ENCODE measurements at regions not wholly inside any gene's neighbourhood (a gene's known extent, or its start where the extent isn't known, plus 50 kb on each side); places are given as distances from the start of the nearest gene placed in this dataset.

DNA sequence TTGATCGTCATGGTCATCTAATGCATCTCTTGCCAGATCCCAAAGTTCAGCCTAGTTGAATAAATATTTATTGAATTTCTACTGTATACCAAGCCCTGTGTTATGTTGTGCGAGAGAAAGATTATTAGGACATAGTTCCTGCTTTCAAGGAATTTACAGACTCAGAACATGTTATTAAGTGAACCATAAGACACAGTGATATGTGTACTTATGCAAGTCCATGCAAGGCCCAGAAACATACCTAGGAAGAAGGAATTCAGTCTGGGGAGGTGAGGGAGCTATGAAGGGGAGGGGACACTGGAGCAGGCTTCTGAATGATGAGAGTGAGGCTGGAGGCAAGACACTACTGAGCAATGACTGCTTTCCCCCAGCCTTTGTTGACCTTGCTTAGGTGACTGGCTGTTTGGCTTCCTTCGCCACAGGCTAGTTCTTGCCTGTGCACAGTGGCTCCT, 81.4 kb downstream of the ACAA2 start:
- Histone ChIP-seq H3K4me3 (ENCODE audit: low read length) (no peak overlapping the region), H3K9ac (ENCODE audit: low read length) (no peak overlapping the region), H3K9me2 (replicated peaks; ENCODE audit: insufficient read depth, low read length) (no peaks in the 10 kb centered on the region), H3K27ac (ENCODE audit: low read length) (no peak overlapping the region), H3K79me2 (ENCODE audit: low read length) (no peaks in the 10 kb centered on the region), H3K36me3 (ENCODE audit: insufficient read depth, low read length) (no peaks in the 10 kb centered on the region), H2AFZ (ENCODE audit: low read length) (no peak overlapping the region), H3K4me1 (ENCODE audit: low read length) (no peaks in the 10 kb centered on the region), H3K4me2 (ENCODE audit: low read depth, low read length, poor library complexity, severe bottlenecking) (no peak overlapping the region), H3K9me3 (ENCODE audit: low read length) (no peaks in the 10 kb centered on the region), H4K20me1 (ENCODE audit: insufficient read depth, low read depth, low read length) (no peaks in the 10 kb centered on the region), H3K27me3 (ENCODE audit: low read length) (no peaks in the 10 kb centered on the region)
- DNase-seq: no peak

DNA sequence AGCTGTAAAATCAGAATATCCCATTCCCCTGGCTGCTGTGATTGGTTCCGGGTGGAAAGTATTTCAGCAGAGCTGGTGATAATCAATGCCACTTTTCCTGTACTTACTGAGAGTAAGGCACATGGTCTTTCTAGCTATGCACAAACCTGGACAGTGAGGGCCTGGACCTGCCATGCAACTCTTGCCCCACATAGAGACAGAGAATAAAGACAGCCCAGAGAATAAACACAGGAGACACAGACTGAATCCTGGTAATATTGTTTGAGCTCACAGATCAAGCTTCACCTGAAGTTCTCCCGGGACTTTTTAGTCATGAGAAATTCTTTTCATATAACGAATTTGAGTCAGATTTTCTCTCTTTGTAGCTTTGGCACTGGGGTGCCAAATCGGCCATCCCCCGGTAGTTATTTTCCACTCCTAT, 81.9 kb downstream of the ACAA2 start:
- H3K27ac ChIP-seq (ENCODE audit: low read length): no peak overlapping the region
- no peaks in the 10 kb centered on the region for H3K9me2 ChIP-seq (replicated peaks; ENCODE audit: insufficient read depth, low read length)
- no peaks in the 10 kb centered on the region for H3K9me3 ChIP-seq (ENCODE audit: low read length)
- DNase-seq: no peak
- H3K79me2 ChIP-seq (ENCODE audit: low read length): no peaks in the 10 kb centered on the region
- H3K4me3 ChIP-seq (ENCODE audit: low read length): no peak overlapping the region
- H3K36me3 ChIP-seq (ENCODE audit: insufficient read depth, low read length): no peaks in the 10 kb centered on the region
- H2AFZ ChIP-seq (ENCODE audit: low read length): no peak overlapping the region
- no peaks in the 10 kb centered on the region for H3K4me1 ChIP-seq (ENCODE audit: low read length)
- no peak overlapping the region for H3K4me2 ChIP-seq (ENCODE audit: low read depth, low read length, poor library complexity, severe bottlenecking)
- no peaks in the 10 kb centered on the region for H3K27me3 ChIP-seq (ENCODE audit: low read length)
- H3K9ac ChIP-seq (ENCODE audit: low read length): no peak overlapping the region
- H4K20me1 ChIP-seq (ENCODE audit: insufficient read depth, low read depth, low read length): no peaks in the 10 kb centered on the region

DNA sequence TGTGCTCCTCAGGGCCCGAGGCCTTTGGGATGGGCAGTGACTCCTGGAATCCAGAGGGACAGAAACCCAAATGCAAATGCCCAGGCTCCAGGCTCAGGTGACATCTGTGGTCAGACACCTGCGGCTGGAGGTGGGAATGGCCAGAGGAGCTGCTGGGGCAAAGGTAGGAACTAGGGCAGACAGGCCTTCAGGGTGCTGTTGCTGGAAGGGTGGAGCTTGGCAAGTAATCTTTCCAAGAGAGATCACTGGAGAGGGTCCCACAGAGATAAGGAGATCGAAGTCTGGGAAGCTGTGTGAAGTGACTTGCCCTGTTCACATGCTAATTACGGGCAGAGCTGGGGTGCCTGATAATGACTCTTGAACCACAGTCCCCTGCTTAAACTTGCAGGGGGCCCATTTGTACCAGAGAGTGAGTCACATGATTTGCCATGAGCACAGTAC, 82.4 kb downstream of the ACAA2 start:
- Histone ChIP-seq H3K4me2 (ENCODE audit: low read depth, low read length, poor library complexity, severe bottlenecking) (no peak overlapping the region), H3K79me2 (ENCODE audit: low read length) (no peaks in the 10 kb centered on the region), H3K27me3 (ENCODE audit: low read length) (no peaks in the 10 kb centered on the region), H2AFZ (ENCODE audit: low read length) (no peak overlapping the region), H3K36me3 (ENCODE audit: insufficient read depth, low read length) (no peaks in the 10 kb centered on the region), H4K20me1 (ENCODE audit: insufficient read depth, low read depth, low read length) (no peaks in the 10 kb centered on the region), H3K9me3 (ENCODE audit: low read length) (no peaks in the 10 kb centered on the region), H3K9ac (ENCODE audit: low read length) (no peak overlapping the region), H3K4me1 (ENCODE audit: low read length) (no peaks in the 10 kb centered on the region), H3K9me2 (replicated peaks; ENCODE audit: insufficient read depth, low read length) (no peaks in the 10 kb centered on the region), H3K27ac (ENCODE audit: low read length) (no peak overlapping the region), H3K4me3 (ENCODE audit: low read length) (no peak overlapping the region)
- DNase-seq: no peak

DNA sequence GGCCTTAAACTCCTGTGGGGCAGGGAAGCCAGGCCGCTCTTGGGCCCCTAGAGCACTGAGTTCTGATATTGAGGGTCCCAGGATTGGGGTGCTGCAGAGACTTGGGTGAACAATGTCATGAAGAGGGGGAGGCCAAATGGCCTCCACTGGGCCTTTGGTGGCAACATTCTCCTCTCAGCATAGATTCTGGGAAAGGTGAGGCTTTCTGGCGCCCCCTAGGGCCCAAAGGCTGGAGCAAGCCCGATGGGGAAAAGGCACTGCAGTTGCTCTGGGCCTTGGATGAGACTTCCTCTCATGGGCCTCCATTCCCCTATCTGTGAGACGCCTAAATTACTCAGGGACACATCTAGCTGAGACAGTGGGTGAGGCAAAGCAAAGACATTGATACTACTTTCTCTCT, 84.8 kb downstream of the ACAA2 start:
- no peaks in the 10 kb centered on the region for H3K9me3 ChIP-seq (ENCODE audit: low read length)
- H4K20me1 ChIP-seq (ENCODE audit: insufficient read depth, low read depth, low read length): no peaks in the 10 kb centered on the region
- no peaks in the 10 kb centered on the region for H3K79me2 ChIP-seq (ENCODE audit: low read length)
- peak; percentile 82 for DNase-seq
- H2AFZ ChIP-seq (ENCODE audit: low read length): no peak overlapping the region
- no peak overlapping the region for H3K4me2 ChIP-seq (ENCODE audit: low read depth, low read length, poor library complexity, severe bottlenecking)
- no peak overlapping the region for H3K27ac ChIP-seq (ENCODE audit: low read length)
- H3K4me1 ChIP-seq (ENCODE audit: low read length): no peaks in the 10 kb centered on the region
- H3K4me3 ChIP-seq (ENCODE audit: low read length): no peak overlapping the region
- no peaks in the 10 kb centered on the region for H3K9me2 ChIP-seq (replicated peaks; ENCODE audit: insufficient read depth, low read length)
- no peaks in the 10 kb centered on the region for H3K27me3 ChIP-seq (ENCODE audit: low read length)
- H3K9ac ChIP-seq (ENCODE audit: low read length): no peak overlapping the region
- no peaks in the 10 kb centered on the region for H3K36me3 ChIP-seq (ENCODE audit: insufficient read depth, low read length)

DNA sequence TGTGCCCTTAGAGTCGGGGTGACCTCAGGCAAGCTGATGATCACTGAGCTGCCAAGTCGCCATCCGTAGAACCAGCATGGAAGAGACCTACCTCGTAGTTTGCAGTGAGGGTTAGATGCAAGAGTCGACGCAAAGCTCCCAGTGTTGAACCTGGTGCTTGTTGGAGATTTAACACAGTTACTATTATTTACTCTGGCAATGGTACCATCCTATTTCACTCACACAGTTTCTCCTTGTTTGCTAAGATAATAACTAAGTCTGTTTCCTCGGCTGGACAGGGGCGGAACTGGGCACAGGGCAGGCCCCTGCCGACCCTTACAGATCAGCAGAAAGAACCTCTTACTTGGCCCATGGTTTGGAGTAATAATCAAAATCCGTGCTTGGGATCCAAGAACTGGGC, 85.5 kb downstream of the ACAA2 start:
- Histone ChIP-seq H2AFZ (ENCODE audit: low read length) (no peak overlapping the region), H3K4me1 (ENCODE audit: low read length) (no peaks in the 10 kb centered on the region), H4K20me1 (ENCODE audit: insufficient read depth, low read depth, low read length) (no peaks in the 10 kb centered on the region), H3K4me2 (ENCODE audit: low read depth, low read length, poor library complexity, severe bottlenecking) (no peak overlapping the region), H3K9me2 (replicated peaks; ENCODE audit: insufficient read depth, low read length) (no peaks in the 10 kb centered on the region), H3K36me3 (ENCODE audit: insufficient read depth, low read length) (no peaks in the 10 kb centered on the region), H3K27ac (ENCODE audit: low read length) (no peak overlapping the region), H3K9me3 (ENCODE audit: low read length) (no peaks in the 10 kb centered on the region), H3K27me3 (ENCODE audit: low read length) (no peaks in the 10 kb centered on the region), H3K4me3 (ENCODE audit: low read length) (no peak overlapping the region), H3K9ac (ENCODE audit: low read length) (no peak overlapping the region), H3K79me2 (ENCODE audit: low read length) (no peaks in the 10 kb centered on the region)
- DNase-seq: no peak

DNA sequence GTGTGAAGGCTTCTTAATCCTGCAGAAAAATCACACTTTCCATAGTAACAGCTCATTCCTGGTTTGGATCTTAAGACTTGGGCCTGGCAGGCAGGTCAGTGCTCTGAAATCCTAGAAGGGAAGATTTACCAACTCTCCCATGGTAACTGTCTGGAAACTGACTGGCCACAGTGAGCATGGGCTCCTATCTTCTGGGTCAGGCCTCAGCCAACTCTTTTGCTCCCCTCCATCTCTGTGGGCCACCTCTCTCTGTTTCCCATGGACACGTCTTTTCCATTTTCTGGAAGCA, 86.7 kb downstream of the ACAA2 start:
- Histone ChIP-seq H3K4me2 (ENCODE audit: low read depth, low read length, poor library complexity, severe bottlenecking) (no peak overlapping the region), H3K36me3 (ENCODE audit: insufficient read depth, low read length) (no peaks in the 10 kb centered on the region), H4K20me1 (ENCODE audit: insufficient read depth, low read depth, low read length) (no peaks in the 10 kb centered on the region), H3K4me3 (ENCODE audit: low read length) (no peak overlapping the region), H3K4me1 (ENCODE audit: low read length) (no peaks in the 10 kb centered on the region), H3K27me3 (ENCODE audit: low read length) (no peaks in the 10 kb centered on the region), H3K9ac (ENCODE audit: low read length) (no peak overlapping the region), H3K27ac (ENCODE audit: low read length) (no peak overlapping the region), H2AFZ (ENCODE audit: low read length) (no peak overlapping the region), H3K79me2 (ENCODE audit: low read length) (no peaks in the 10 kb centered on the region), H3K9me3 (ENCODE audit: low read length) (no peaks in the 10 kb centered on the region), H3K9me2 (replicated peaks; ENCODE audit: insufficient read depth, low read length) (no peaks in the 10 kb centered on the region)
- no peak for DNase-seq

DNA sequence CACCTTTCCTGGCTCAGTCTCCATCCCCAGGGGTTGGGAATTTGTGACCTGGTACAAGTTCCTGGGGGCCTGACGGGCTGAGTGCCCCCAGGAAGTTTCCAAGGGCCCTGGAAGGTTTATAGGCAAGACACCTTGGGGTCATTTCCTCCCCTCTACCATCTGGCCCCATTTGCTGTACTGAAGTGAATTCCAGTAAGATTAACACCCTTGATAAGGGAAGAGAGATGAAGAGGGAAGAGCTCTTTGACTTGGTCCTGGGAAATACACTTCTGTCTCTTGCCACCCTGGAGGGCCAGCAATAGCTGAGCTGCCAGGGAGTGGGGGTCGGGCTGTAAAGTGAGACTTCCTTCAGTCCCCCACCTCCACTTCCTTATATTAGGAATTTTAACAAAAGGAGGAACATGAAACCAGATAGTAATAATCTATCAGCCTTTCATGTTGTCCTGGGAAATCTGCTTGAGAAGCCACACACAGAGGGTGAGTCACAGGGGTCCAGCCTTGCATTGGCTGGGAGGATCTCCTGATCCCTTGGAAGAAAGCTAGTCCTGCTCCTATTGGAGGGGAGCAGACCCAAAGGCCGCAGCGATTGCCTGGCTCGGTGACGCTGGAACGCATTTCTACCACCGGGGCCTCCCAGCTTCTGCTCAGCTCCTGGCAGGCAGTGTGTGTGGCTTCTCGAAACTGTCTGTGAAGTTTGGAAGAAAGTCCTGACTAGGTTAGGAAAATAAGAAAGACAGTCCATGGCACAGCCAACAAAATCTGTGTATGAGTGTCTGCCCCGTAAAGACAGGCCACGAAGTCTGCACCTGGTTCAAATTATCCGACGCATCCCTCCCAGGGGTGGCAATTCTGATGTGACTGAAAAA, 87.3 kb downstream of the ACAA2 start:
- Histone ChIP-seq H3K27ac (ENCODE audit: low read length) (no peak overlapping the region), H3K4me1 (ENCODE audit: low read length) (no peaks in the 10 kb centered on the region), H4K20me1 (ENCODE audit: insufficient read depth, low read depth, low read length) (no peaks in the 10 kb centered on the region), H3K36me3 (ENCODE audit: insufficient read depth, low read length) (no peaks in the 10 kb centered on the region), H3K9me3 (ENCODE audit: low read length) (no peaks in the 10 kb centered on the region), H3K79me2 (ENCODE audit: low read length) (no peaks in the 10 kb centered on the region), H3K27me3 (ENCODE audit: low read length) (no peaks in the 10 kb centered on the region), H2AFZ (ENCODE audit: low read length) (no peak overlapping the region), H3K9me2 (replicated peaks; ENCODE audit: insufficient read depth, low read length) (no peaks in the 10 kb centered on the region), H3K4me2 (ENCODE audit: low read depth, low read length, poor library complexity, severe bottlenecking) (no peak overlapping the region), H3K4me3 (ENCODE audit: low read length) (no peak overlapping the region), H3K9ac (ENCODE audit: low read length) (no peak overlapping the region)
- no peak for DNase-seq

DNA sequence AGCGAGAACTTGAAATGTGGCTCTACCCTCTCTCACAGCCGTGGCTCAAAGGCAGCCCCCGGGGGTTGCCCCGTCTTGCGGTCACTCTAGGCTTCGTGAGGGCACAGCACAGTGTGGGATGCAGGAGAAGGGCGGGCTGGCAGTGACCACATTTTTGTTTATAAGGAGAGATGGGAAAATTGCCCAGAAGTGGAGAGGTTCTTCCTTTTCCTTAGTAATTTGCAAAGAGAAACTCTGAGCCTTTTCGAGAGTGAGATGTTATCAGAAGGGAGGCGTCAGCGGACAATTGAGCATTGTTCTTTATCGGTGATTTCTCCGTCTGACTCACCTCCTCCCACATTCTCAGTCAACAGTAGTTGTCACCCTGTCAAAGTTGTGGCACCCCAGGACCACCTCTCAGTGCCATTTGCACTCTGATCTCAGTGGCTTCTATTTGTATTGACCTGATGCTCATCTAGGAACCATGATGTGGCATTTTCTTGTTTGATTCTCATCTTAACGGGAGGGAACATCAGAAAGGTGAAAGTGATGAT, 89.6 kb downstream of the ACAA2 start:
- H3K4me3 ChIP-seq (ENCODE audit: low read length): no peak overlapping the region
- H3K4me1 ChIP-seq (ENCODE audit: low read length): no peaks in the 10 kb centered on the region
- no peaks in the 10 kb centered on the region for H4K20me1 ChIP-seq (ENCODE audit: insufficient read depth, low read depth, low read length)
- DNase-seq: no peak
- H3K9me2 ChIP-seq (replicated peaks; ENCODE audit: insufficient read depth, low read length): no peaks in the 10 kb centered on the region
- H3K9me3 ChIP-seq (ENCODE audit: low read length): no peaks in the 10 kb centered on the region
- no peak overlapping the region for H3K9ac ChIP-seq (ENCODE audit: low read length)
- no peaks in the 10 kb centered on the region for H3K27me3 ChIP-seq (ENCODE audit: low read length)
- H3K79me2 ChIP-seq (ENCODE audit: low read length): no peaks in the 10 kb centered on the region
- no peak overlapping the region for H3K27ac ChIP-seq (ENCODE audit: low read length)
- H3K36me3 ChIP-seq (ENCODE audit: insufficient read depth, low read length): no peaks in the 10 kb centered on the region
- H3K4me2 ChIP-seq (ENCODE audit: low read depth, low read length, poor library complexity, severe bottlenecking): no peak overlapping the region
- no peak overlapping the region for H2AFZ ChIP-seq (ENCODE audit: low read length)

Data from Karpas-422 (cell line).